Thyroid gland (tissue), 4 donors: ENCODE measurements at regions not wholly inside any gene's neighbourhood (a gene's known extent, or its start where the extent isn't known, plus 50 kb on each side); places are given as distances from the start of the nearest gene placed in this dataset.

Source experiments
- CTCF ChIP-seq, 6 experiments: fragments of 200-600 bp in 3 of 6; fragments of 450-650 bp in 3 of 6; sonication (generic) in 3 of 6; IDR thresholded peaks; one replicate each; pipeline ENCODE4 v1.5.1; 2016 to 2019; ENCODE audit warnings: antibody characterized with exemption in 6 of 6, mild to moderate bottlenecking in 2 of 6, inconsistent platforms in 1 of 6, moderate library complexity in 1 of 6
- POLR2A ChIP-seq, 2 donors: fragments of 450-650 bp; IDR thresholded peaks; one replicate each; pipeline ENCODE4 v1.6.1; 2017; ENCODE audit warnings: antibody characterized with exemption in 2 of 2, mild to moderate bottlenecking in 2 of 2, moderate library complexity in 1 of 2

GRCh38 chr5:60020457-60020856, 126.9 kb upstream of the PDE4D start:
- no peak for TF ChIP-seq POLR2A (IDR thresholded peaks at IDR 0.05)
- no peak for TF ChIP-seq CTCF (IDR thresholded peaks at IDR 0.05)
